Left cardiac atrium (tissue), 4 donors: ENCODE measurements at regions not wholly inside any gene's neighbourhood (a gene's known extent, or its start where the extent isn't known, plus 50 kb on each side); places are given as distances from the start of the nearest gene placed in this dataset.
A peak's percentile ranks its signal among the peaks of the same experiment; 100 is the strongest.

Experiments
- ATAC-seq, 2 donors: fragments of 200-7000 bp; cut with Tn5 transposase; one replicate each; pipeline ENCODE4 v1.9.1; 2020; ENCODE audit warnings: mild to moderate bottlenecking in 2 of 2, moderate library complexity in 2 of 2
- DNase-seq: peaks from one replicate; pipeline ENCODE4 v3.0.0-alpha.2; 2020
- intact Hi-C, 2 donors: fragments of 100-400 bp; cut with DNase I; formaldehyde crosslinking; loops; one replicate each; pipeline versions ENCODE4 v1.14.1 to v1.15.1; 2022 to 2023
- donor health status: DM: no; HTN: yes; CAD: no.
- donor health status: DM: no; HTN: yes; CAD: no; lungs with severe emphysema.
- donor health status: DM: yes; HTN: yes; CAD: no.
- donor health status: Dilated cardiomyopathy.

GRCh38 chr7:125059861-125060456 lies 130.3 kb upstream of the POT1 start:
- no peak for ATAC-seq
- intact Hi-C loops, result loop anchor here in 1 of 2 donors (5.0 kb wide), 1 partner anchor 612 kb away; no protein-coding TSS in a partner anchor
- DNase-seq, result no peak

GRCh38 chr7:125057963-125058362 lies 128.3 kb upstream of the POT1 start:
- intact Hi-C loops, result no loop called here
- DNase-seq (no peak), ATAC-seq (no peak)

DNA sequence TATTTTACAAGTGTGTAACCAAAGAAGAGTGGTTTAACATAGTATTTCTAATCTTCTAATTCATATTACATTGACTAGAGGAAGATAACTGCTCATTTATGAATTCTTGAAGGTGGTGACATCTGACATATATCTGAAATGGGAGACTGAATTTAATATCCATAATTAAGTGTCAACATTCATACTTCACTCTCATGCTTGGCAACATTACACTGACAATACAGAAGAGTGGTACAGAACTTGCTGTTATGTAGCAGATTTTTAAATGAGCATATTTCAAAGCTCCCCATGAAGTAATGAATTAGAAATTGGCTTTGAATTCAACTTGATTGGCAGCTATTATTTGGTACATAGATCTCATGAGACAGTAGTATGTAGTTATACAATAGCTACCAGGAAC lies 125.8 kb upstream of the POT1 start:
- DNase-seq (no peak), ATAC-seq (no peak)
- intact Hi-C loops, result no loop called here

- no peak for DNase-seq
- intact Hi-C loops, result no loop called here
- no peak for ATAC-seq
These were observed 117.1 kb upstream of the POT1 start for GRCh38 chr7:125046767-125047166.

GRCh38 chr7:125033506-125033905 lies 103.9 kb upstream of the POT1 start:
- DNase-seq (no peak), ATAC-seq (no peak)
- intact Hi-C loops, result no loop called here

GRCh38 chr7:125032943-125033342 lies 103.3 kb upstream of the POT1 start:
- DNase-seq, result no peak
- intact Hi-C loops, result no loop called here
- ATAC-seq, result no peak

- intact Hi-C loops, result no loop called here
- DNase-seq (no peak), ATAC-seq (no peak)
These were observed 101.2 kb upstream of the POT1 start for GRCh38 chr7:125030756-125031387.

DNA sequence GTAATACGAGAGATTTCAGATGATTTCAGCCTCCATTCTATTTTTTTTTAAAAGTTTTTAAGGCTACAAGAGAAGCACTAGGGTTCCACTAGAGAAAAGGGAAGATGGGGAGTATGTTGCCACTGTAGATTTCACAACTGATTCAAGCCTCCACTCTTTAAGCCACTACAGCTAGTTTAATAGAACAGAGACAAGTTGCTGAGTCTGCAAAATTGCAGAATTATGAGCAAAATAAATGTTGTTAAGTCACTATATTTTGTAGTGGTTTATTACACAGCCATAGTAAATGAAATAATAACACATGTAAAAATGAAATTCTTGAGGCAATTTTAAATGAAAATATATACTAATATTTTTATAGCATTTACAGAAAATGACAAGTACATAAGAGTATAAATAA lies 96.0 kb upstream of the POT1 start:
- intact Hi-C loops, result no loop called here
- DNase-seq, result no peak
- ATAC-seq, result no peak

GRCh38 chr7:125020801-125021200 lies 91.2 kb upstream of the POT1 start:
- ATAC-seq, result no peak
- intact Hi-C loops, result no loop called here
- DNase-seq, result no peak

DNA sequence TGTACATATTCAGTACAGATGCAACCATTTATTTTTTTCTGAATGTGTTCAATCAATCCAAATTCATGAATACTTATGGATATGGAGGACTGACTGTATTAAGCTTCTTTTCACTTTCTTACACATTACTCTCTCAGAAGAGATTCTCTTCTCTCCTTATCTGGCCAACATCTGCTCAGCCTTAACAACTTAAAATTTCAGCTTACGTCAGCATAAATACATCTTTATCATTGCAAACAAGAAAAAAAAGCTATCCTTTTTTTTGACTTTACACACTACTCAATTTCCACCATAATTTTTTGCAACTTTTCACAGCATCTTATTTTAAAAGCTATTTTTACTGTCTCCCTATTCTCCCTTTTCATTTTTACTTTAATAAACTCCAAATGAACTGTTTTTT lies 80.9 kb upstream of the POT1 start:
- no peak for ATAC-seq
- intact Hi-C loops, result no loop called here
- no peak for DNase-seq

DNA sequence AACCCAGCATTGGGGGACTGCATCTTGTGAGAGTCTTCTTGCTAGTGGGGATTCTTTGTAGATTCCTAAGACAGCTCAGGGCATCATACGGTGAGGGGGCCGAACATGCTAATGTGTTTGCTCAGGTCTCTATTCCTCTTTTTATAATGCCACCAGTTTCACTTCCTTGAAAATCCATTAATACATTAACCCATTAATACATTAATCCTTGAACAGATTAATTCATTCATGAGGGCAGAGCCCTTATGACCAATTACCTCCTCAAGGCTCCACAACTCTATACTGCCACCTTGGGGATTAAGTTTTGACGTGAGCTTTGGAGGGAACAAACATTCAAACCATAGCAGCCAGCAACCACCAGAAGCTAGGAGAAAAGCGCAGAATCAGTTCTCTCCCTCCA lies 67.2 kb upstream of the POT1 start:
- intact Hi-C loops, result no loop called here
- ATAC-seq (no peak), DNase-seq (no peak)

- peak in 1 of 2 donors; percentile 95 for ATAC-seq
- no peak for DNase-seq
- intact Hi-C loops, result no loop called here
These were observed 63.4 kb upstream of the POT1 start for GRCh38 chr7:124992851-124993562.

GRCh38 chr7:124989911-124990310 lies 60.3 kb upstream of the POT1 start:
- DNase-seq (no peak), ATAC-seq (no peak)

More at GRCh38 chr7:124989911-124990310, 60.3 kb upstream of the POT1 start:
- intact Hi-C loops, result no loop called here
